H1 (cell line): ENCODE measurements at regions not wholly inside any gene's neighbourhood (a gene's known extent, or its start where the extent isn't known, plus 50 kb on each side); places are given as distances from the start of the nearest gene placed in this dataset.

Source experiments
- CTCF ChIA-PET: fragments of 300-600 bp; sonication (Branson Sonifier 250); formaldehyde crosslinking; loops from one replicate; lab custom pipeline; 2021; ENCODE audit not compliant: partially characterized antibody; lab: Charles Lee
- POLR2A ChIA-PET: fragments of 300-600 bp; sonication (Branson Sonifier 250); formaldehyde crosslinking; loops from one replicate; lab custom pipeline; 2021; ENCODE audit warnings: inconsistent platforms; ENCODE audit not compliant: partially characterized antibody; lab: Charles Lee
- DNase-seq, 2 experiments: peaks; one replicate each; pipeline versions ENCODE4 v3.0.0 to v3.0.0-alpha.2; 2010 to 2022; ENCODE audit warnings: low spot score in 2 of 2, low read depth in 1 of 2, mixed read lengths in 1 of 2
- FAIRE-seq: peaks from 2 replicates; lab custom pipeline; 2011; peaks lifted over from hg19 to GRCh38; lab: Jason Lieb, UNC
- H2AFZ ChIP-seq: 2 replicates; pipeline ENCODE4 v1.8.1; 2012; ENCODE audit warnings: low read length, inconsistent platforms
- H2AK5ac ChIP-seq: 2 replicates; pipeline ENCODE4 v1.6.1; 2013; ENCODE audit warnings: low read depth, low read length
- H2BK120ac ChIP-seq: replicated peaks from 2 replicates; pipeline ENCODE3; 2013; ENCODE audit warnings: low read depth, low read length, inconsistent platforms
- H2BK12ac ChIP-seq: 2 replicates; pipeline ENCODE4 v1.6.1; 2013; ENCODE audit warnings: low read depth, low read length
- H2BK15ac ChIP-seq: 2 replicates; pipeline ENCODE4 v1.6.1; 2013; ENCODE audit warnings: low read length
- H2BK20ac ChIP-seq: 2 replicates; pipeline ENCODE4 v1.6.1; 2013; ENCODE audit warnings: low read length
- H2BK5ac ChIP-seq: 2 replicates; pipeline ENCODE4 v1.6.1; 2013; ENCODE audit warnings: low read depth, low read length
- H3K14ac ChIP-seq: 2 replicates; pipeline ENCODE4 v1.6.1; 2013; ENCODE audit warnings: inconsistent platforms; ENCODE audit not compliant: insufficient read length
- H3K18ac ChIP-seq: 2 replicates; pipeline ENCODE4 v1.6.1; 2013; ENCODE audit warnings: low read length; ENCODE audit errors: extremely low read depth
- H3K23ac ChIP-seq: 2 replicates; pipeline ENCODE4 v1.6.1; 2013; ENCODE audit warnings: inconsistent platforms; ENCODE audit not compliant: insufficient read length
- H3K23me2 ChIP-seq: 2 replicates; pipeline ENCODE4 v1.6.1; 2013; ENCODE audit warnings: low read depth, low read length
- H3K27ac ChIP-seq: 2 replicates; pipeline ENCODE4 v1.6.1; 2011; ENCODE audit warnings: low read depth, low read length, inconsistent platforms
- H3K27me3 ChIP-seq, 4 experiments: replicated peaks in 1 of 4; 1 replicate in 1 of 4; 2 replicates in 3 of 4; pipeline versions ENCODE4 v1.6.1 to v1.8.1; 2011 to 2013; ENCODE audit warnings: low read length in 3 of 4, mild to moderate bottlenecking in 3 of 4, inconsistent platforms in 2 of 4, mixed read lengths in 2 of 4, moderate library complexity in 1 of 4; ENCODE audit not compliant: control insufficient read depth in 3 of 4, insufficient read depth in 3 of 4; ENCODE audit errors: extremely low read depth in 1 of 4
- H3K36me3 ChIP-seq, 4 experiments: 2 replicates each; pipeline versions ENCODE4 v1.6.1 to v1.8.1; 2011 to 2013; ENCODE audit warnings: mild to moderate bottlenecking in 4 of 4, low read length in 3 of 4, moderate library complexity in 2 of 4, control low read depth in 1 of 4, inconsistent platforms in 1 of 4; ENCODE audit not compliant: insufficient read depth in 4 of 4, control insufficient read depth in 2 of 4
- H3K4ac ChIP-seq: replicated peaks from 2 replicates; pipeline ENCODE3; 2013; ENCODE audit warnings: low read length, low read depth, mixed read lengths, inconsistent platforms; ENCODE audit not compliant: insufficient read length
- H3K4me1 ChIP-seq, 4 experiments: replicated peaks in 1 of 4; 1 replicate in 1 of 4; 2 replicates in 3 of 4; pipeline versions ENCODE4 v1.6.1 to v1.8.1; 2011 to 2013; ENCODE audit warnings: low read length in 3 of 4, inconsistent platforms in 2 of 4, mixed read lengths in 1 of 4; ENCODE audit not compliant: insufficient read depth in 4 of 4, control insufficient read depth in 3 of 4
- H3K4me2 ChIP-seq, 2 experiments: 2 replicates each; pipeline versions ENCODE4 v1.6.1 to v1.8.1; 2011 to 2013; ENCODE audit warnings: low read depth in 2 of 2, low read length in 2 of 2, control low read depth in 1 of 2, inconsistent platforms in 1 of 2, mild to moderate bottlenecking in 1 of 2; ENCODE audit not compliant: insufficient read depth in 1 of 2
- H3K4me3 ChIP-seq, 4 experiments: fragments of 200-600, 300-600 bp in 1 of 4; sonication (generic), shearing (Covaris generic), sonication (Bioruptor Twin) in 1 of 4; 2 replicates each; pipeline versions ENCODE4 v1.5.1 to v1.8.1; 2011 to 2016; ENCODE audit warnings: low read length in 4 of 4, low read depth in 3 of 4, control low read depth in 2 of 4, inconsistent platforms in 2 of 4, mild to moderate bottlenecking in 2 of 4, mixed read lengths in 1 of 4, moderate library complexity in 1 of 4; ENCODE audit not compliant: insufficient read depth in 2 of 4; ENCODE audit errors: extremely low read depth in 1 of 4
- H3K56ac ChIP-seq: replicated peaks from 2 replicates; pipeline ENCODE3; 2013; ENCODE audit warnings: low read depth, mild to moderate bottlenecking, mixed read lengths, low read length, inconsistent platforms; ENCODE audit not compliant: insufficient read length
- H3K79me1 ChIP-seq: 2 replicates; pipeline ENCODE4 v1.6.1; 2013; ENCODE audit warnings: low read depth, low read length, control low read depth
- H3K79me2 ChIP-seq, 2 experiments: 2 replicates each; pipeline versions ENCODE4 v1.6.1 to v1.8.1; 2012 to 2013; ENCODE audit warnings: low read length in 2 of 2, mild to moderate bottlenecking in 2 of 2, inconsistent platforms in 1 of 2; ENCODE audit not compliant: insufficient read depth in 2 of 2, control insufficient read depth in 1 of 2
- H3K9ac ChIP-seq, 4 experiments: replicated peaks in 1 of 4; 1 replicate in 1 of 4; 2 replicates in 3 of 4; pipeline versions ENCODE4 v1.6.1 to v1.8.1; 2011 to 2013; ENCODE audit warnings: low read depth in 3 of 4, low read length in 3 of 4, control low read depth in 2 of 4, mild to moderate bottlenecking in 2 of 4, moderate library complexity in 2 of 4, inconsistent platforms in 1 of 4; ENCODE audit errors: extremely low read depth in 1 of 4
- H3K9me3 ChIP-seq, 2 experiments: 2 replicates each; pipeline versions ENCODE4 v1.6.1 to v1.8.1; 2012 to 2013; ENCODE audit warnings: mild to moderate bottlenecking in 2 of 2, moderate library complexity in 2 of 2, control low read depth in 1 of 2, inconsistent platforms in 1 of 2, low read depth in 1 of 2, low read length in 1 of 2, mixed read lengths in 1 of 2; ENCODE audit not compliant: insufficient read depth in 2 of 2
- H4K20me1 ChIP-seq, 2 experiments: replicated peaks in 1 of 2; 2 replicates each; pipeline versions ENCODE3 to v1.8.1; 2011 to 2013; ENCODE audit warnings: inconsistent platforms in 2 of 2, low read length in 2 of 2, mild to moderate bottlenecking in 1 of 2; ENCODE audit not compliant: insufficient read depth in 2 of 2, control insufficient read depth in 1 of 2
- H4K5ac ChIP-seq: 2 replicates; pipeline ENCODE4 v1.6.1; 2013; ENCODE audit warnings: low read length, low read depth, mixed read lengths, inconsistent platforms; ENCODE audit not compliant: insufficient read length
- H4K8ac ChIP-seq: 2 replicates; pipeline ENCODE4 v1.8.0; 2013; ENCODE audit warnings: mild to moderate bottlenecking, moderate library complexity, low read length, inconsistent platforms; ENCODE audit not compliant: insufficient read depth; ENCODE audit errors: extremely low read depth
- H4K91ac ChIP-seq: replicated peaks from 2 replicates; pipeline ENCODE3; 2013; ENCODE audit warnings: low read length, mixed read lengths, inconsistent platforms; ENCODE audit not compliant: insufficient read length
- BCL11A ChIP-seq, 2 experiments: IDR thresholded peaks; one replicate each; pipeline ENCODE4 v1.6.1; 2011; ENCODE audit warnings: low read depth in 2 of 2, low read length in 2 of 2, mild to moderate bottlenecking in 2 of 2
- CTBP2 ChIP-seq: IDR thresholded peaks from 2 replicates; pipeline ENCODE4 v1.7.0; 2011; ENCODE audit warnings: borderline replicate concordance, mild to moderate bottlenecking, moderate library complexity, mixed read lengths, low read length; ENCODE audit not compliant: insufficient read depth, insufficient read length
- GABPA ChIP-seq: IDR thresholded peaks from 2 replicates; pipeline ENCODE4 v1.6.1; 2011; ENCODE audit warnings: mild to moderate bottlenecking, low read length, moderate library complexity, borderline replicate concordance; ENCODE audit not compliant: insufficient read depth
- HDAC6 ChIP-seq: IDR thresholded peaks from one replicate; pipeline ENCODE4 v1.7.1; 2012; ENCODE audit warnings: low read depth, mild to moderate bottlenecking, inconsistent platforms, low read length, moderate library complexity
- RBBP5 ChIP-seq: IDR thresholded peaks from 2 replicates; pipeline ENCODE4 v1.7.1; 2012; ENCODE audit warnings: low read depth, mild to moderate bottlenecking, inconsistent platforms, low read length, moderate library complexity, borderline replicate concordance
- RNF2 ChIP-seq: fragments of 200-900, 300-1000 bp; sonication (generic); IDR thresholded peaks from 2 replicates; pipeline ENCODE4 v1.7.1; 2016; ENCODE audit warnings: borderline replicate concordance, low read depth, mild to moderate bottlenecking, antibody characterized with exemption, low read length; ENCODE audit not compliant: poor library complexity, severe bottlenecking; ENCODE audit errors: missing control alignments
- RXRA ChIP-seq: IDR thresholded peaks from 2 replicates; pipeline ENCODE4 v1.6.1; 2011; ENCODE audit warnings: low read depth, mild to moderate bottlenecking, low read length, moderate library complexity; ENCODE audit not compliant: insufficient read depth
- SUZ12 ChIP-seq: fragments of 200-600 bp; sonication (generic); IDR thresholded peaks from 2 replicates; pipeline ENCODE4 v1.6.1; 2012; ENCODE audit warnings: mild to moderate bottlenecking, inconsistent platforms, low read length, moderate library complexity, mixed read lengths
- TAF7 ChIP-seq: optimal IDR thresholded peaks from 2 replicates; pipeline ENCODE3; 2011; ENCODE audit warnings: low read depth, mild to moderate bottlenecking, inconsistent platforms, low read length, moderate library complexity, borderline replicate concordance
- YY1 ChIP-seq: IDR thresholded peaks from 2 replicates; pipeline ENCODE4 v1.6.1; 2011; ENCODE audit warnings: low read depth, mild to moderate bottlenecking, low read length
- ZNF274 ChIP-seq: IDR thresholded peaks from 2 replicates; pipeline ENCODE4 v1.7.0; 2012; ENCODE audit warnings: low read length, borderline replicate concordance; ENCODE audit errors: extremely low read depth
- WGBS, 2 experiments: shearing (Covaris generic) in 1 of 2; methylation state at CpG; one replicate each; pipeline versions ENCODE4 v1.1.6 to v1.1.7; 2013 to 2015; ENCODE audit warnings: low lambda C conversion rate in 2 of 2, mixed read lengths in 2 of 2, inconsistent platforms in 1 of 2, low coverage in 1 of 2, missing lambda C conversion rate in 1 of 2; ENCODE audit not compliant: insufficient replicate concordance in 2 of 2, insufficient coverage in 1 of 2, insufficient read length in 1 of 2; ENCODE audit errors: extremely low coverage in 1 of 2, missing lambda C conversion rate in 1 of 2; 5-methylcytosine and 5-hydroxymethylcytosine counted together

DNA sequence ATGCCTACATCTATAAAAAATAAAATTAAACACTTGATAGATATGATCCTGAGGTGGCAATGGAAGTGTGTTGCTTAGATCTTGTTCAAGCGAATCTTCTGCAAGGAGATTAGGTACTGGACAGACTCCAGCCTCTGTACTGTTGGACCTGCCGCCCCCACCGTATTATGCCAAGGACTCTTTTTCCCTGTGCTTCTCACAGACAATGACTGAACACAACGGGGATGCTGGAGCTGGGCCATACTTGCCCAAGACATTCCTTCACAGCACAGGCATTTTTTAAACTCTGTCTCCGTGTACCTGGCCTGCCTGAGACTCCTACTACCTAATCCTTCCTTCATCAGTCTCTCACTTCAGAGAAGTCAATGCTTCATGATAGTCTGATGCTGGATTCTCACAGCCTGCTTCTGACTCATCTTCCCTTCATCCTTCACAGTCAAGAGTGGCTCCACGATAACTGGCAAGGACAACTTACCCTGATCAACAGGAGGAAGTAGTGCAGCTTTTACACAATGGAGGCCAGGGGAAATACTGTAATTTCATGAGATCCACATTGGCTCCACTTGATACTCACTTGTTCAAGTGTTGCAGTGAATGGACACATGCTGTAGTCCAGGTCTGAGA, 754.6 kb upstream of the AGA start:
- H4K20me1 ChIP-seq: no peaks in the 10 kb centered on the region
- POLR2A ChIA-PET: no interaction called here
- H3K79me1 ChIP-seq: no peaks in the 10 kb centered on the region
- DNase-seq: no peak
- H3K56ac ChIP-seq: no peak overlapping the region
- 94% methylated on average over 6 of the region's 6 CpGs; no CpG with 5 or more reads in 1 of the 2 experiments for WGBS, 2 experiments
- no peak overlapping the region for H3K4me2 ChIP-seq
- H3K36me3 ChIP-seq: no peaks in the 10 kb centered on the region
- H3K4ac ChIP-seq: no peak overlapping the region
- FAIRE-seq: no peak
- H2BK5ac ChIP-seq: no peak overlapping the region
- no peak overlapping the region for H3K27ac ChIP-seq
- H4K91ac ChIP-seq: no peak overlapping the region
- H2AK5ac ChIP-seq: no peak overlapping the region
- H3K27me3 ChIP-seq: peaks cover 0 to 2% (median 0%) of the 10 kb centered on the region in 4 experiments; a peak in 1 of 7 replicates
- H2BK20ac ChIP-seq: no peak overlapping the region
- H3K18ac ChIP-seq: no peak overlapping the region
- no peak overlapping the region for H2AFZ ChIP-seq
- no peak overlapping the region for H3K14ac ChIP-seq
- TF ChIP-seq GABPA: no peak
- TF ChIP-seq RBBP5: no peak
- no peak for TF ChIP-seq TAF7
- no peak for TF ChIP-seq SUZ12
- TF ChIP-seq RXRA: no peak
- no peak for TF ChIP-seq HDAC6
- no peak for TF ChIP-seq CTBP2
- TF ChIP-seq BCL11A (IDR thresholded peaks at IDR 0.05; ENCODE audit: low read depth in 2 of 2, low read length in 2 of 2): no peak
- no peak for TF ChIP-seq YY1
- no peak for TF ChIP-seq RNF2
- TF ChIP-seq ZNF274: no peak
- no peaks in the 10 kb centered on the region for H3K9me3 ChIP-seq
- no peak overlapping the region for H3K9ac ChIP-seq
- H3K4me1 ChIP-seq: no peaks in the 10 kb centered on the region
- H3K23ac ChIP-seq: no peak overlapping the region
- H2BK12ac ChIP-seq: no peak overlapping the region
- H3K23me2 ChIP-seq: no peaks in the 10 kb centered on the region
- H2BK120ac ChIP-seq: no peak overlapping the region
- no peak overlapping the region for H3K4me3 ChIP-seq
- CTCF ChIA-PET: no interaction called here
- H3K79me2 ChIP-seq: no peaks in the 10 kb centered on the region
- H4K8ac ChIP-seq: no peak overlapping the region
- no peak overlapping the region for H4K5ac ChIP-seq
- H2BK15ac ChIP-seq: no peak overlapping the region
